Panc1 (cell line): ENCODE measurements at regions not wholly inside any gene's neighbourhood (a gene's known extent, or its start where the extent isn't known, plus 50 kb on each side); places are given as distances from the start of the nearest gene placed in this dataset.
A peak's percentile ranks its signal among the peaks of the same experiment; 100 is the strongest.

Source experiments
- ATAC-seq: fragments of 200-7000 bp; cut with Tn5 transposase; 2 replicates; pipeline ENCODE4 v1.9.1; 2020; ENCODE audit warnings: mild to moderate bottlenecking, moderate library complexity
- BruUV-seq: library from RNA; stranded (reverse); fragments of 400-500 nt; replicated peaks from 2 replicates; lab custom pipeline; 2021; lab: Mats Ljungman, UMichigan
- CTCF ChIA-PET: fragments of 300-600 bp; sonication (Branson Sonifier 250); formaldehyde crosslinking; loops from one replicate; lab custom pipeline; 2022; ENCODE audit warnings: antibody characterized with exemption; lab: Charles Lee
- POLR2A ChIA-PET: fragments of 300-600 bp; sonication (Branson Sonifier 250); formaldehyde crosslinking; loops from one replicate; lab custom pipeline; 2022; ENCODE audit warnings: antibody characterized with exemption; lab: Charles Lee
- DNase-seq: peaks from one replicate; pipeline ENCODE4 v3.0.0-alpha.2; 2010; ENCODE audit warnings: low read depth, low spot score
- H3K27ac ChIP-seq: 2 replicates; pipeline ENCODE4 v1.5.1; 2011; ENCODE audit warnings: mild to moderate bottlenecking, low read length, inconsistent platforms
- H3K27me3 ChIP-seq: fragments of 200-500 bp; sonication (Bioruptor generic); 2 replicates; pipeline ENCODE4 v1.6.0; 2014; ENCODE audit warnings: low read length, inconsistent platforms; ENCODE audit not compliant: control insufficient read depth, insufficient read depth
- H3K36me3 ChIP-seq: fragments of 200-500 bp; sonication (Bioruptor generic); 2 replicates; pipeline ENCODE4 v1.5.1; 2014; ENCODE audit warnings: inconsistent platforms, mild to moderate bottlenecking, low read length, moderate library complexity; ENCODE audit not compliant: control insufficient read depth, insufficient read depth
- H3K4me1 ChIP-seq: 2 replicates; pipeline ENCODE4 v1.5.1; 2011; ENCODE audit warnings: inconsistent platforms, mild to moderate bottlenecking, low read length, moderate library complexity; ENCODE audit not compliant: control insufficient read depth, insufficient read depth
- H3K4me3 ChIP-seq, 2 experiments: 2 replicates each; pipeline ENCODE4 v1.5.1; 2011 to 2012; ENCODE audit warnings: low read depth in 2 of 2, low read length in 2 of 2, mild to moderate bottlenecking in 2 of 2, inconsistent platforms in 1 of 2, moderate library complexity in 1 of 2
- H3K9me3 ChIP-seq: fragments of 200-500 bp; sonication (Bioruptor generic); 2 replicates; pipeline ENCODE4 v1.5.1; 2014; ENCODE audit warnings: low read depth, mild to moderate bottlenecking, inconsistent platforms, low read length, moderate library complexity; ENCODE audit not compliant: control insufficient read depth, insufficient read depth
- CTCF ChIP-seq: fragments of 450-650 bp; IDR thresholded peaks from 2 replicates; pipeline ENCODE4 v1.5.1; 2017; ENCODE audit warnings: mild to moderate bottlenecking
- POLR2AphosphoS5 ChIP-seq: IDR thresholded peaks from 2 replicates; pipeline ENCODE4 v1.6.1; 2012; ENCODE audit warnings: mild to moderate bottlenecking, low read depth, low read length, moderate library complexity
- REST ChIP-seq, 2 experiments: IDR thresholded peaks; 2 replicates each; pipeline ENCODE4 v1.6.1; 2011 to 2012; ENCODE audit warnings: low read depth in 2 of 2, control low read depth in 1 of 2, low read length in 1 of 2, mild to moderate bottlenecking in 1 of 2, moderate library complexity in 1 of 2; ENCODE audit not compliant: insufficient read depth in 1 of 2
- SIN3A ChIP-seq: IDR thresholded peaks from 2 replicates; pipeline ENCODE4 v1.6.1; 2012; ENCODE audit warnings: low read depth, mild to moderate bottlenecking, low read length, moderate library complexity, borderline replicate concordance; ENCODE audit not compliant: insufficient read depth
- TCF7L2 ChIP-seq: IDR thresholded peaks from 2 replicates; pipeline ENCODE4 v1.6.1; 2011; ENCODE audit warnings: mild to moderate bottlenecking, low read depth, low read length, inconsistent platforms
- in situ Hi-C: cut with HindIII; loops from 2 replicates; pipeline ENCODE4 v1.10.0; 2016; ENCODE audit warnings: low sequenced_read_pairs, low pct_unique_long_range_greater_than_20kb
- intact Hi-C: fragments of 100-400 bp; cut with micrococcal nuclease; formaldehyde crosslinking; loops from one replicate; pipeline ENCODE4 v1.10.0; 2022; ENCODE audit not compliant: unreplicated experiment

- Histone ChIP-seq H3K27me3 (no peaks in the 10 kb centered on the region), H3K4me1 (peaks cover 73% of the 10 kb centered on the region), H3K27ac (peak overlapping the region; percentile 90), H3K36me3 (no peaks in the 10 kb centered on the region), H3K9me3 (no peaks in the 10 kb centered on the region), H3K4me3 (no peak overlapping the region)
- ChIA-PET CTCF (interaction anchor here (0.7 to 1.3 kb wide), 2 partner anchors 86 to 178 kb away, joined by 5 read pairs; no protein-coding TSS in a partner anchor), POLR2A (interaction anchor here (0.7 kb wide), 1 partner anchor 237 kb away, joined by 5 read pairs; no protein-coding TSS in a partner anchor)
- no TSS peak for BruUV-seq
- ATAC-seq (no peak), DNase-seq (no peak)
- TF ChIP-seq TCF7L2 (no peak), SIN3A (no peak), POLR2AphosphoS5 (no peak), REST (IDR thresholded peaks at IDR 0.05; ENCODE audit: insufficient read depth in 1 of 2, low read depth in 2 of 2, low read length in 1 of 2) (no peak), CTCF (no peak)
- in situ Hi-C loops, result no loop called here
- intact Hi-C loops, result no loop called here
Measured at GRCh38 chr15:66857694-66858093, 155.7 kb downstream of the SMAD6 start.

GRCh38 chr15:66858423-66859207, 156.6 kb downstream of the SMAD6 start:
- POLR2A ChIA-PET, result interaction anchor here (0.6 to 0.7 kb wide), 3 partner anchors 224 to 1024 kb away, joined by 4 to 5 read pairs (median 4); no protein-coding TSS in a partner anchor
- H3K4me3 ChIP-seq, result no peak overlapping the region
- no TSS peak for BruUV-seq
- ATAC-seq (peak; percentile 19; the same call in 1 of the 2 replicates), DNase-seq (no peak)
- H3K27me3 ChIP-seq, result no peaks in the 10 kb centered on the region
- no peaks in the 10 kb centered on the region for H3K36me3 ChIP-seq
- in situ Hi-C loops, result no loop called here
- TF ChIP-seq CTCF (no peak), REST (IDR thresholded peaks at IDR 0.05; ENCODE audit: insufficient read depth in 1 of 2, low read depth in 2 of 2, low read length in 1 of 2) (no peak), SIN3A (no peak), POLR2AphosphoS5 (no peak)
- H3K4me1 ChIP-seq, result peaks cover 82% of the 10 kb centered on the region
- intact Hi-C loops, result no loop called here
- CTCF ChIA-PET, result interaction anchor here (0.6 to 1.3 kb wide), 4 partner anchors 85 to 179 kb away, joined by 5 to 12 read pairs (median 6); no protein-coding TSS in a partner anchor
- no peaks in the 10 kb centered on the region for H3K9me3 ChIP-seq
- H3K27ac ChIP-seq, result peak overlapping the region; percentile 90
